ENCODE measurements at regions not wholly inside any gene's neighbourhood (a gene's known extent, or its start where the extent isn't known, plus 50 kb on each side); places are given as distances from the start of the nearest gene placed in this dataset.

- TF ChIP-seq, protein P1, sequence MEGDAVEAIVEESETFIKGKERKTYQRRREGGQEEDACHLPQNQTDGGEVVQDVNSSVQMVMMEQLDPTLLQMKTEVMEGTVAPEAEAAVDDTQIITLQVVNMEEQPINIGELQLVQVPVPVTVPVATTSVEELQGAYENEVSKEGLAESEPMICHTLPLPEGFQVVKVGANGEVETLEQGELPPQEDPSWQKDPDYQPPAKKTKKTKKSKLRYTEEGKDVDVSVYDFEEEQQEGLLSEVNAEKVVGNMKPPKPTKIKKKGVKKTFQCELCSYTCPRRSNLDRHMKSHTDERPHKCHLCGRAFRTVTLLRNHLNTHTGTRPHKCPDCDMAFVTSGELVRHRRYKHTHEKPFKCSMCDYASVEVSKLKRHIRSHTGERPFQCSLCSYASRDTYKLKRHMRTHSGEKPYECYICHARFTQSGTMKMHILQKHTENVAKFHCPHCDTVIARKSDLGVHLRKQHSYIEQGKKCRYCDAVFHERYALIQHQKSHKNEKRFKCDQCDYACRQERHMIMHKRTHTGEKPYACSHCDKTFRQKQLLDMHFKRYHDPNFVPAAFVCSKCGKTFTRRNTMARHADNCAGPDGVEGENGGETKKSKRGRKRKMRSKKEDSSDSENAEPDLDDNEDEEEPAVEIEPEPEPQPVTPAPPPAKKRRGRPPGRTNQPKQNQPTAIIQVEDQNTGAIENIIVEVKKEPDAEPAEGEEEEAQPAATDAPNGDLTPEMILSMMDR (IDR thresholded peaks at IDR 0.05): no peak
- TF ChIP-seq POLR2AphosphoS5 (IDR thresholded peaks at IDR 0.05): no peak
Measured at GRCh38 chr6:109243863-109244825, 138.1 kb downstream of the CD164 start.
